Esophagus muscularis mucosa (tissue), 4 donors: ENCODE measurements at regions not wholly inside any gene's neighbourhood (a gene's known extent, or its start where the extent isn't known, plus 50 kb on each side); places are given as distances from the start of the nearest gene placed in this dataset.

Experiments
- DNase-seq: peaks from one replicate; pipeline ENCODE4 v3.0.0-alpha.2; 2017; ENCODE audit errors: extremely low spot score
- H3K27ac ChIP-seq, 4 donors: fragments of 200-600 bp; sonication (generic); replicated peaks in 1 of 4; 1 replicate in 3 of 4; 2 replicates in 1 of 4; pipeline ENCODE4 v1.5.1; 2016 to 2019; ENCODE audit warnings: mild to moderate bottlenecking in 1 of 4
- H3K27me3 ChIP-seq, 4 donors: fragments of 200-600 bp; sonication (generic); one replicate each; pipeline versions ENCODE4 v1.5.1 to v1.6.0; 2016 to 2019
- H3K36me3 ChIP-seq, 4 donors: fragments of 200-600 bp; sonication (generic); one replicate each; pipeline ENCODE4 v1.5.1; 2016 to 2019
- H3K4me1 ChIP-seq, 4 donors: fragments of 200-600 bp; sonication (generic); one replicate each; pipeline ENCODE4 v1.5.1; 2016 to 2019
- H3K4me3 ChIP-seq, 4 donors: fragments of 200-600 bp; sonication (generic); 1 replicate in 2 of 4; 2 replicates in 2 of 4; pipeline ENCODE4 v1.5.1; 2016 to 2019; ENCODE audit warnings: mild to moderate bottlenecking in 4 of 4, moderate library complexity in 1 of 4
- H3K9me3 ChIP-seq, 4 donors: fragments of 200-600 bp; sonication (generic); 1 replicate in 3 of 4; 2 replicates in 1 of 4; pipeline ENCODE4 v1.5.1; 2016 to 2019
- CTCF ChIP-seq, 3 experiments: fragments of 200-600 bp in 2 of 3; fragments of 450-650 bp in 1 of 3; sonication (generic) in 2 of 3; IDR thresholded peaks; one replicate each; pipeline ENCODE4 v1.5.1; 2017 to 2019; ENCODE audit warnings: antibody characterized with exemption in 3 of 3, mild to moderate bottlenecking in 2 of 3, moderate library complexity in 1 of 3
- EP300 ChIP-seq: sonication (generic); formaldehyde crosslinking; IDR thresholded peaks from one replicate; pipeline ENCODE4 v1.6.1; 2017; ENCODE audit warnings: antibody characterized with exemption
- POLR2A ChIP-seq: fragments of 450-650 bp; IDR thresholded peaks from one replicate; pipeline ENCODE4 v1.6.1; 2017; ENCODE audit warnings: antibody characterized with exemption, moderate library complexity, mild to moderate bottlenecking, low read depth
- POLR2AphosphoS5 ChIP-seq, 2 donors: sonication (generic); formaldehyde crosslinking; IDR thresholded peaks; one replicate each; pipeline ENCODE4 v1.6.1; 2017; ENCODE audit warnings: antibody characterized with exemption in 2 of 2
- WGBS: methylation state at CpG from one replicate; pipeline ENCODE4 v1.1.5; 2018; 5-methylcytosine and 5-hydroxymethylcytosine counted together
- intact Hi-C: fragments of 100-400 bp; cut with DNase I; formaldehyde crosslinking; loops from one replicate; pipeline ENCODE4 v1.15.1; 2023

DNA sequence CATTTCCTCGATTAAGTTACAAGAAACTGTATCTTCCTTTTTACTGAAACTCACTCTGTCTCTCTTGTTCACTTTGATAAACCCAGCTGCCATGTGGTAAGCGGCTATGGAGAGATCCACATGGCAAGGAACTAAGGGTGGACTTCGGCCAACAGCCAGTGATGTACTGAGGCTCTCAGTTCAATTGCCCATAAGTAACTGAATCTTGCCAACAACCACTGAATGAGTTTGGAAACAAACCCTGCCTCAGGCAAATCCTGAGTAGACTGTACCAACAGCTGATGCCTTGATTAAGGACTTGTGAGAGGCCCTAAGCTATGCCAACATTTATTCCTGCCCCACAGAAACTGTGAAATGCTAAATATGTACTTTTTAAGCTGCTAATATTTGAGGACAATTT is 433.5 kb downstream of the PLOD2 start:
- 87% methylated on average over 3 of the region's 3 CpGs for WGBS
- no peaks in the 10 kb centered on the region for H3K36me3 ChIP-seq

GRCh38 chr3:145735631-145736030 is 425.4 kb downstream of the PLOD2 start:
- intact Hi-C loops = no loop called here
- H3K36me3 ChIP-seq = no peaks in the 10 kb centered on the region
- H3K27ac ChIP-seq = no peak overlapping the region
- 87% methylated on average over 2 of the region's 2 CpGs for WGBS
- no peaks in the 10 kb centered on the region for H3K4me1 ChIP-seq
- no peak for DNase-seq
- H3K27me3 ChIP-seq = no peaks in the 10 kb centered on the region
- TF ChIP-seq CTCF (IDR thresholded peaks at IDR 0.05) = no peak
- TF ChIP-seq POLR2A = no peak
- H3K9me3 ChIP-seq = no peaks in the 10 kb centered on the region
- H3K4me3 ChIP-seq = no peak overlapping the region

More for the DNA sequence above, 433.5 kb downstream of the PLOD2 start:
- H3K27ac ChIP-seq = no peak overlapping the region
- no peak for TF ChIP-seq POLR2A
- TF ChIP-seq POLR2AphosphoS5 (IDR thresholded peaks at IDR 0.05) = no peak
- no peak for TF ChIP-seq EP300
- no peak for TF ChIP-seq CTCF (IDR thresholded peaks at IDR 0.05)
- no peak for DNase-seq
- no peaks in the 10 kb centered on the region for H3K27me3 ChIP-seq
- no peak overlapping the region for H3K4me3 ChIP-seq
- H3K9me3 ChIP-seq = no peaks in the 10 kb centered on the region
- H3K4me1 ChIP-seq = no peaks in the 10 kb centered on the region
- intact Hi-C loops = no loop called here

DNA sequence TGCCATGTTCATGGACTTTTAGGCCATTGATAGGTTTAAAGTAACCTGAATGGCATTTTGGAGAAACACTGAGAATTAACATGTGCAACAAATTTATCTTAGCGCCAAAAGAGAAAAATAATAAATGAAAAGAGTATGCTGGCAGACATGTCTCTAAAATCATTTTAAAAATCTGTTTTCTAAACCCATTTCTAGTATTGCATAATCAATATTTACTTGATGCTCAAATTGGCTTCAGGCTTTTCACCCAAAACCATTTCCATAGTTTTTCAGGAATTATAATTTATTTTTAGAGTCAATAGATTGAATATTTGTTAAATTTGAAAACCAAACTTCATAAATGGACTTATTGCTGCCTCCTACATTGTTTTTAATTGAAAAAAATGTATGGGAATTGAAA is 423.0 kb downstream of the PLOD2 start:
- intact Hi-C loops = no loop called here
- WGBS = 92% methylated on average over 1 of the region's 1 CpG

DNA sequence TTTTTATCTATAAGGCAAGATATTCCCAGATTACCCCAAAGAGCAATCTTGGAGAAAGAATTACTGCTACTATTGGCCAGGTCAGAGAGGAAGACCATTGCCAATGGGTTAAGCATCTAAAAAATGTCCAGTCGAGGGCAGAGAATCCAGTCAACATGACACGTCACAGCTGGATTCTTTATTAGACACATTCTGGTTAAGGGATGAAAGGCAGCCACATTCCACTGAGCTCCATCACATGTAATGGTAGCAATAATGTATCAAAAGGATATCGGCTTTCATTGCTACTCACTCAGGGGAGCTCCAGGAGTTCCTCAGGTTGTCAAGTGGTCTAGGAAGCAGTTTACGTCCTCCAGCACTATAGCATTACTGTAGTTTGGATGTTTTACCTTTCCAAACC is 421.1 kb downstream of the PLOD2 start:
- WGBS = 64% methylated on average over 4 of the region's 4 CpGs
- intact Hi-C loops = no loop called here
- no peak for DNase-seq

More for the DNA sequence above, 423.0 kb downstream of the PLOD2 start:
- DNase-seq = no peak
- Histone ChIP-seq H3K4me3 (no peak overlapping the region), H3K27me3 (no peaks in the 10 kb centered on the region), H3K36me3 (no peaks in the 10 kb centered on the region), H3K4me1 (no peaks in the 10 kb centered on the region), H3K9me3 (no peaks in the 10 kb centered on the region), H3K27ac (no peak overlapping the region)
- TF ChIP-seq CTCF (IDR thresholded peaks at IDR 0.05) (no peak), POLR2A (no peak), POLR2AphosphoS5 (IDR thresholded peaks at IDR 0.05) (no peak), EP300 (no peak)

More for the DNA sequence above, 421.1 kb downstream of the PLOD2 start:
- H3K4me1 ChIP-seq = no peaks in the 10 kb centered on the region
- no peak overlapping the region for H3K27ac ChIP-seq
- TF ChIP-seq POLR2A (no peak), POLR2AphosphoS5 (IDR thresholded peaks at IDR 0.05) (no peak), EP300 (no peak), CTCF (IDR thresholded peaks at IDR 0.05) (no peak)
- no peak overlapping the region for H3K4me3 ChIP-seq
- H3K36me3 ChIP-seq = no peaks in the 10 kb centered on the region
- no peaks in the 10 kb centered on the region for H3K9me3 ChIP-seq
- no peaks in the 10 kb centered on the region for H3K27me3 ChIP-seq
